T-helper 1 cell (primary cell): ENCODE measurements at regions not wholly inside any gene's neighbourhood (a gene's known extent, or its start where the extent isn't known, plus 50 kb on each side); places are given as distances from the start of the nearest gene placed in this dataset.

Source experiments
- DNase-seq, 5 donors: peaks; one replicate each; pipeline ENCODE4 v3.0.0-alpha.2; 2012 to 2020

DNA sequence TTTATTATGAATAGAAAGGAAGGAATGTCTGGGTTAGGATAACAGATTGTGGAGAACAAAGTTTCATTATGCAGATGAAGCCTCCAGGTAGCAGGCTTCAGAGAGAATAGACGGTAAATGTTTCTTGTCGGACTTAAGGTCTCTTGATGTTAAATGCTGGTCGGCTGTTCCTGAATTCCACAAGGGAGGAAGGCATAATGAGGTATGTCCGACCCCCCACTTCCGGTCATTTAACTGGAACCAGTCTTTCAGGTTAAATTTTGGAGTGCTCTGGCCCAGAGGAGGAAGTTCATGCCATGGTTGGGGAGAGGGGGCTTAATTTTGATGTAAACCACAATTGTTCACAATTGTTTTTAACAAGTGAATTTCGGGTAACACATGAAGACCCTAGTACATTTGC is 158.1 kb upstream of the VCX3A start:
- no peak for DNase-seq

DNA sequence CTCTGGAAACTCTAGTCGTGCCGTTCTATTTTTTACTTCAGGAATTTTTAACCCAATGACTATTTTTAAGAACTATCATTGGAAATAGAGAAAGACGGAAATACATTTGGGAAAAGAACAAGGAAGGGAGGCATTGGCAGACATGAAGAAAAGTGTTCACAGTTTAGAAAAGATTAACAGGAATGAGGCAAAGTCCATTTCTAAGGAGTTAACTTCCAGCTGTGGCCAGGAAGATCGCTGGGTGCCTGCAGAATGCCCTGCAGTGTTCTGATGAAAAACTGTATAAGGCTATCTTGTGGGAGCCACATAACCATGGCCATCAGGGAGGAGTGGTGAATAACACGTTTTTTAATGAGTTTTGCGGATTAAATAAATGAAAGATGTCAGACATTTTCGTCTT is 150.6 kb upstream of the VCX3A start:
- DNase-seq = no peak

- no peak for DNase-seq
Measured at GRCh38 chrX:6683353-6683752, 148.4 kb upstream of the VCX3A start.

DNA sequence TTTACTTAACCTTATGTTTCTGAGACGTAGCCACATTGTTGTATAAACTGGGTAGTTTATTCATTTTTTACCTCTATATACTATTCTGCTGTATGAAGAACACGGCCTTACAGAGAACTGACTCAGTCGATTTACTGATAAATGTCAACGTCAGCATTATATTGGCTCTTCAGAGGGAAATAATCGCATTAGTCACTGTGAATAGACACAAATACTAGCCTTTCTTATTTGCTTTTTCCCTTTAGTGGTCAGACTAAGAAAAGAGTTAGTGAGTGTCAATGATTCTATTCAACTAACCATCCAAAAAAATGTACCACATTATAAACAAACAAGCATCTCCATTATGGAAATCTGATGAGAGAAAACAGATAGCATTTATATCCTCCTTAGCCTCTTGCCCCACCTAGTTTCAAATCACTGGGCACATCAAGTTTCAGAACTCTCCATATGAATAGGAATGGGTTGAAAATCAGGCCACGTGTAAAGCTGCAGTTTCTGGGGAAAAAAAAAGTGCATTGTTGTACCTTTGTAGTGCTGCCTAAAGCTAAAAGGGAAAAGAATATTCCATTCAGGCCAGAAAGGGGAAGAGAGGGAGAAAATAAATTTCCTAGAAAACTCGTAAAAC is 146.7 kb upstream of the VCX3A start:
- DNase-seq = no peak

GRCh38 chrX:6679988-6680387 is 145.1 kb upstream of the VCX3A start:
- no peak for DNase-seq

DNA sequence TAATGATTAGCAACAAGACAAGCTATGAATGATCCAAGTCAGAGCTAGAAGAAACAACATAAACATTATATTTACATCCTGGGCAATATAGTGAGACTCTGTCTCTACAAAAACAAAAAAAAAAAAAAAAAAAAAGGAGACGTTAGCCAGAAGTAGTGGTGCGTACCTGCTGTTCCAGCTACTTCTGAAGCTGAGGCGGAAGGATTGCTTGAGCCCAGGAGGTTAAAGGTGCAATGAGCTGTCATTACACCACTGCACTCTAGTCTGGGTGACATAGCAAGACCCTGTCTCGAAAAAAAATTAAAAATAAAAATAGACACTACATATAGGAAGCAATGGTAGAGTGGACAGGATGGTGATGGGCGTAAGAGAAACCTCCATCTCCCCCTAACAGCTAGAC is 144.6 kb upstream of the VCX3A start:
- DNase-seq = no peak

GRCh38 chrX:6678313-6678712 is 143.4 kb upstream of the VCX3A start:
- no peak for DNase-seq

GRCh38 chrX:6674734-6675133 is 139.8 kb upstream of the VCX3A start:
- no peak for DNase-seq

- DNase-seq = no peak
Measured at GRCh38 chrX:6667048-6667768, 132.3 kb upstream of the VCX3A start.

- no peak for DNase-seq
Measured at GRCh38 chrX:6666624-6667023, 131.7 kb upstream of the VCX3A start.

DNA sequence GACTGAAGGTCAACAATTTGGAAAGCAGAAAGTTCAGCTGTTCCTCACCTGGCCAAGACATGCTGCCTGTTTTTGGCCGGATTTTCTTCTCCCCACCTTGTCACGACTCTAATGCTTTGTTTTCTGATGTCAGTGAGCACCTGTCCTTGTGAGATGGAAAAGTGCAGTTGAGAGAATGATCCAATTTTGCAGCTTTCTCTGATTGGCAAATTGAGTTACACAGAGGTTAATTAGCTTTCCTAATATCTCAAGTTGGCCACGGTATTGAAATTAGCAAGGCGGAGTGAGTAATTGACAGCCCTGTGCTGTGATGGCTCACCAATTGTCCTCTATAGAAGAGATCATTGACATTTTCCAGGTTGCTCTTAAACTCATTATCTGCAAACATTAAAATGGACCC is 126.8 kb upstream of the VCX3A start:
- no peak for DNase-seq

- DNase-seq = no peak
Measured at GRCh38 chrX:6660567-6661264, 125.8 kb upstream of the VCX3A start.

GRCh38 chrX:6645216-6645615 is 110.3 kb upstream of the VCX3A start:
- no peak for DNase-seq

- DNase-seq = no peak
Measured at GRCh38 chrX:6644411-6644810, 109.5 kb upstream of the VCX3A start.

DNA sequence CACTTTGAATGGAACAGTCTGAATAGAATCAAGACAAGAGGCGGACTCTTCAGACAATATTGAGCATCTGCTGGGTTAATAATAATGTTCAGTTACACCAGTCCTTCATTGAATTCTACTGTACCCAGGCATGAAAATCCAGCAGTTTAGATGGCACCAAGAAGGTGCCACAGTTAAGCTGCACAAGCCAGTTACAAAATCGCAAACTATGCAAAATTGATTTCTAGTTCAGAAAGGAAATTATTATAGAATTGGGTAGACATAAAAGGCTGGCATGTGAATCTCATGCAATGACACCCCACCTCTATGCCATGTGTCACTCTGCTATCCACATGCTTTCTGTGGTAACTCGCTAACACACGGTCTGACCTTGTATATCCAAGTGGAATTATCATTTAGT is 105.8 kb upstream of the VCX3A start:
- no peak for DNase-seq

- no peak for DNase-seq
Measured at GRCh38 chrX:6614506-6614905, 79.6 kb upstream of the VCX3A start.

DNA sequence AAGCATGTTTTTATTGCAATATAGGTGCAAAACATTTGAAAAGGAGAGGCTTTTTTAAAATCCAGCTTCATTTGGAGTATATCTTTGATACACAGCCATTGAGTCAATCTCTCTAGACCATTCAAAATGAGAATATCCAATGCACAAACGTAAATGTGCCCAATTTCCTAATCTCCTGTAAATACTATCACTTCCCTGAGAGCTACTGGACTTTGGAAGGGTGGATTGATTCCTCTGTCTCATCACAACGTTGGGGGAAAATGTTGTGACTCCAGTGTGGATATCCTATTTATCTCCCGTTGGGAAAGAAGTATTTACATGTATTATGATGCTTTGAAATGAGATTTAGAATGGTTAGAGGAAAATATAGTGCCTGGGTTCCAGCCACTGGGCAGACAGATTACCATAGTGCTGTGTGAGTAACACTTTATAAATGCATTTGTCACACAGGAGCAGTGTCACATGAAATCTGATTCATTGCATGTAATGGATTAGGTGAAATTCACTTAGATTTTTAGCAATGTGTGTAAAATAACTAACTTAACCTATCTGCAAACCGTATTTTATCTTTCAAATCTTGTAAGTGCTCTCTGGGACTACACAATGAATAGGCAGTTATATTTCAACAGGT is 64.4 kb upstream of the VCX3A start:
- no peak for DNase-seq
